HFF-Myc (cell line): ENCODE measurements at regions not wholly inside any gene's neighbourhood (a gene's known extent, or its start where the extent isn't known, plus 50 kb on each side); places are given as distances from the start of the nearest gene placed in this dataset.

Experiments used
- DNase-seq: peaks from one replicate; pipeline ENCODE4 v3.0.0-alpha.2; 2011; ENCODE audit warnings: low read depth; ENCODE audit errors: extremely low read depth
- H3K4me3 ChIP-seq: replicated peaks from 2 replicates; pipeline ENCODE4 v1.5.1; 2011; ENCODE audit warnings: low read depth, mild to moderate bottlenecking, control low read depth, low read length
- CTCF ChIP-seq: IDR thresholded peaks from 2 replicates; pipeline ENCODE4 v1.5.1; 2012; ENCODE audit warnings: mild to moderate bottlenecking, low read depth, low read length, control low read depth; ENCODE audit errors: missing control alignments

- TF ChIP-seq CTCF: no peak
- DNase-seq: peak; percentile 11
- no peak overlapping the region for H3K4me3 ChIP-seq
These were observed 1263.0 kb downstream of the LRFN5 start for GRCh38 chr14:42869681-42870080.

- no peak for TF ChIP-seq CTCF
- no peak for DNase-seq
- no peak overlapping the region for H3K4me3 ChIP-seq
These were observed 1255.4 kb downstream of the LRFN5 start for GRCh38 chr14:42862114-42862513.

GRCh38 chr14:42860371-42860770 lies 1253.7 kb downstream of the LRFN5 start:
- no peak for DNase-seq
- TF ChIP-seq CTCF: no peak
- no peak overlapping the region for H3K4me3 ChIP-seq

GRCh38 chr14:42856106-42856505 lies 1249.4 kb downstream of the LRFN5 start:
- no peak for TF ChIP-seq CTCF
- H3K4me3 ChIP-seq: no peak overlapping the region
- DNase-seq: no peak

GRCh38 chr14:42855085-42855484 lies 1248.4 kb downstream of the LRFN5 start:
- DNase-seq: no peak
- no peak overlapping the region for H3K4me3 ChIP-seq
- no peak for TF ChIP-seq CTCF

- no peak for TF ChIP-seq CTCF
- H3K4me3 ChIP-seq: no peak overlapping the region
- DNase-seq: no peak
These were observed 1247.4 kb downstream of the LRFN5 start for GRCh38 chr14:42854061-42854460.

GRCh38 chr14:42848652-42849051 lies 1242.0 kb downstream of the LRFN5 start:
- no peak for TF ChIP-seq CTCF

More at GRCh38 chr14:42848652-42849051, 1242.0 kb downstream of the LRFN5 start:
- no peak overlapping the region for H3K4me3 ChIP-seq
- DNase-seq: no peak
